GM12865 (cell line): ENCODE measurements at regions not wholly inside any gene's neighbourhood (a gene's known extent, or its start where the extent isn't known, plus 50 kb on each side); places are given as distances from the start of the nearest gene placed in this dataset.

Source experiments
- DNase-seq: peaks from one replicate; pipeline ENCODE4 v3.0.0; 2010; ENCODE audit warnings: low read depth
- H3K4me3 ChIP-seq: 2 replicates; pipeline ENCODE4 v1.5.1; 2011; ENCODE audit warnings: mild to moderate bottlenecking, low read depth, low read length, control low read depth
- TF ChIP-seq, protein P1 (sequence below): IDR thresholded peaks from 2 replicates; pipeline ENCODE4 v1.5.1; 2011; ENCODE audit warnings: low read length, control low read depth, low read depth, inconsistent platforms; ENCODE audit not compliant: insufficient read depth; ENCODE audit errors: missing control alignments

DNA sequence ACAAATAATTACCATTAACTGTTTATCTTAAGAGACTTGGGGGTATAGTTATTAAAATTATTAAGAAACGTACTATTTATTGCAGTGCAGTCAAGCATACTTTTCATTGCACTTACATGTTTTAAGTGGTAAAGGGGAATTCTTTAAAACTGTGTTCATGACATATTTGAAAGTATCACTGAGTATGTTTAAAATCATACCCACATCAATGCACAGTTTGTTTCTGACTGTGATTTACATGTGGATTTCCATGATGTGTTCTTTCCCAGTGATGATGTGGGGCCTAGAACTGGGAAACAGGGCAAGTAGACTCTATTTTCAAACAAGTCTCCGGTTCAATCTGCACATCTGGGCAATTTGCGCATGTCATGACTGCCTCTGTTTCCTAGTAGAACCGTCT, 340.5 kb upstream of the OBI1 start:
- TF ChIP-seq, protein P1, sequence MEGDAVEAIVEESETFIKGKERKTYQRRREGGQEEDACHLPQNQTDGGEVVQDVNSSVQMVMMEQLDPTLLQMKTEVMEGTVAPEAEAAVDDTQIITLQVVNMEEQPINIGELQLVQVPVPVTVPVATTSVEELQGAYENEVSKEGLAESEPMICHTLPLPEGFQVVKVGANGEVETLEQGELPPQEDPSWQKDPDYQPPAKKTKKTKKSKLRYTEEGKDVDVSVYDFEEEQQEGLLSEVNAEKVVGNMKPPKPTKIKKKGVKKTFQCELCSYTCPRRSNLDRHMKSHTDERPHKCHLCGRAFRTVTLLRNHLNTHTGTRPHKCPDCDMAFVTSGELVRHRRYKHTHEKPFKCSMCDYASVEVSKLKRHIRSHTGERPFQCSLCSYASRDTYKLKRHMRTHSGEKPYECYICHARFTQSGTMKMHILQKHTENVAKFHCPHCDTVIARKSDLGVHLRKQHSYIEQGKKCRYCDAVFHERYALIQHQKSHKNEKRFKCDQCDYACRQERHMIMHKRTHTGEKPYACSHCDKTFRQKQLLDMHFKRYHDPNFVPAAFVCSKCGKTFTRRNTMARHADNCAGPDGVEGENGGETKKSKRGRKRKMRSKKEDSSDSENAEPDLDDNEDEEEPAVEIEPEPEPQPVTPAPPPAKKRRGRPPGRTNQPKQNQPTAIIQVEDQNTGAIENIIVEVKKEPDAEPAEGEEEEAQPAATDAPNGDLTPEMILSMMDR, result no peak
- DNase-seq, result no peak
- no peak overlapping the region for H3K4me3 ChIP-seq

- TF ChIP-seq, protein P1, result no peak
- no peak overlapping the region for H3K4me3 ChIP-seq
- DNase-seq, result no peak
Observed at GRCh38 chr13:78998630-78999315, 339.8 kb upstream of the OBI1 start.

DNA sequence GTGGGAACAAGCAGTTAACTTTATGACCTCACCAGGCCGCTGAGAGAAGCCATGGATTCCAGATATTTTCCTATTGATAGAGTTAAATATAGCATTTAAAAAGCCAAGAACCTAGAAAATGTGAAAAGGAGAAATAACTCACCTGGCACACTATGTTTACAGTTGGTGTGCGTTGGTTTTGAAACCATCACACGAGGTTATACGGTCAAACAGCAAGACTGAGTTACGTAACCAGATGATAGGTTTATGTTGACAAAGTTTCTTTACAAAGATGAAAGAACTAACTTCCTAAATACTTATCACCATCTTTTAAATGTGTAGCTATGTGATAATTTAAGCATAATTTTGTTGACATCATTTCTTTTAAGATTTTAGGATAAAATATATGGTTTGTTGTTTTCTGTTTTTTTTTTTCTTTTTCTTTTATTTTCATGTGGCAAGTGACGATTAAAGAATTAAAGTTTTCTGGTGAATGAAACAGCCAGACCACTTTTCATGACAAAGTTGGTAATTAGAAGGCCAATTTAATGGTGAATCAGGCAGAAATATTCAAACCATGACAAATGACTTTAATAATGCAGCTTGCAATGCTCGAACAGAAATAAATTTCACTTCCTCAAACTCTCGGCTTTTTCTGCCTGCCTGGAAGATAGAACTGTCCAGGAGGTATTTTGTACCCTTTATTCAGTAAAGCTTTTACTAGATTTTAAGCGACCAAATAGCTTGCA, 339.1 kb upstream of the OBI1 start:
- no peak for DNase-seq
- H3K4me3 ChIP-seq, result no peak overlapping the region
- TF ChIP-seq, protein P1, result no peak

GRCh38 chr13:78993792-78994191, 334.8 kb upstream of the OBI1 start:
- no peak for DNase-seq
- TF ChIP-seq, protein P1, result no peak
- H3K4me3 ChIP-seq, result no peak overlapping the region

DNA sequence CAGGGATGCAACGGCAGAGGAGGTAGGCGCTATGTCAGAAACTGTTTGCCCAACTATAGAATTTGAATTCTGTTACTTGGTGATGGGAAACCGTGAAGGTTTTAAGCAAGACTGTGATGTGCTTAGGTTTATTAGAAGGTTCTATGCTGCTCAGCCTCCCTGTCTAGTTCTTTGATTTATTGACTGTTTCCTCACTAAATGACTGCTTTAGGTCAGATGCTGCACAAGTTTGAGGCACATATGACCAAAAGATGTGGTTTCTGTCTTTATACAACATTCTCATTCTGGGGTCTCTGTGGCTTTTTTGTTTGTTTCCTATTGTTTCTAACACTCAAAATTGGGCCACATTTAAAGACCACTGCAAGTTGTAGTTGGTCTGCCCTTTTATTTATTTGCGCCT, 323.0 kb upstream of the OBI1 start:
- no peak overlapping the region for H3K4me3 ChIP-seq
- peak; percentile 9 for DNase-seq
- TF ChIP-seq, protein P1, result no peak

DNA sequence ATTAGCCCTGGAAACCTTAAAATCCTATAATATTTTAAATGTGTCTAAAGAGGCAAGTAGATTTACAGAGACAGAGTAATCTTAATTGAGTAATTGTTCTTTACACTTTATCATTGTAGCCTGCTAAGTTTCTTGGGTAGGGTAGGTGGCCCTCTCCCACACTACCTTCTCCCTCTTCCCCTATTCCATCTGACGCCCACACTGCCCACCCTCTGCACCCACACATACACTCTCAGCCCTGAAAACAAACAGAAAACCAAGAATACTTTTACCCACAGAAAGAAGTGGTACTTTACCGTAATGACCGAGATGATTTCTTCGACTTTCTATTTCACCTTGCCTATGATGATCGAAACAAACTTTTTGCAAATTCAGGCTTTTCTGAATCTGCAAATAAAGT, 320.4 kb upstream of the OBI1 start:
- TF ChIP-seq, protein P1, result no peak

More for the DNA sequence above, 320.4 kb upstream of the OBI1 start:
- H3K4me3 ChIP-seq, result no peak overlapping the region
- DNase-seq, result no peak
